ENCODE measurements at regions not wholly inside any gene's neighbourhood (a gene's known extent, or its start where the extent isn't known, plus 50 kb on each side); places are given as distances from the start of the nearest gene placed in this dataset.

DNA sequence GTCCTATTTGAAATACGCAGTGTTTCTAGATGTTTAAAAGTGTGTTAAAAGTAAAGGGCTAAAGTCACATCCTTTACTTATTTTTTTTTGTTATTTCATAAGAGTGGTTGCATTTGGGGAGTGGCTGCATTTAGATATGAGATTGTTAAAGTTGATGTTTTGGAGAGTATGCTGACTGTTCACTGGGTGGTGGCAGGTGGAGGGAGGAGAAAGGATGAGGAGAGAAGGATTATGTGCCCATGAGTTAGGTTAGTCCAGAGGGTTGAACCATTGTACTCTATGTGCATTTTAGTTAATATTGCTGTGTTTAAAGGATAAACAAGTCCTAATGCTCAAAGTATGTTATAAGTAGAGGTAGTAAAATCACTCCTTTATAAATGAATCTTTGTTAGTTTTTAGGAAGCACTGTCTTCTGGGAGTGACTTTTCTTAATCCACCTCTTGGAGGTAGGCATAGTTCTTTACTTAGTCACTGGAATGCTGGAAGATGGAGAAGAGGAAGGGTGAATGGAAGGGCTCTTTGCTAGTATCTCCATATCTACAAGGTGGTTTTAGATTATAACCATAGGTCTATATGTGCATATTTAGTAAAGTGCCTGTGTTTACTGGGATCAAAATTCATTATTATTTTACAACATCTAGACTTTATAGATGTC, 332.3 kb downstream of the NPR3 start:
- TF ChIP-seq POLR2A (IDR thresholded peaks at IDR 0.05) (no peak), CTCF (IDR thresholded peaks at IDR 0.05) (no peak), POLR2AphosphoS5 (IDR thresholded peaks at IDR 0.05) (no peak), EP300 (IDR thresholded peaks at IDR 0.05) (no peak)

Data from stomach (tissue), 4 donors.